ENCODE measurements at regions not wholly inside any gene's neighbourhood (a gene's known extent, or its start where the extent isn't known, plus 50 kb on each side); places are given as distances from the start of the nearest gene placed in this dataset.
"Not testable (repeated sequence)": the region's sequence is repeated elsewhere in the genome, so short reads cannot be mapped to it uniquely, and the experiment has no call there.

DNA sequence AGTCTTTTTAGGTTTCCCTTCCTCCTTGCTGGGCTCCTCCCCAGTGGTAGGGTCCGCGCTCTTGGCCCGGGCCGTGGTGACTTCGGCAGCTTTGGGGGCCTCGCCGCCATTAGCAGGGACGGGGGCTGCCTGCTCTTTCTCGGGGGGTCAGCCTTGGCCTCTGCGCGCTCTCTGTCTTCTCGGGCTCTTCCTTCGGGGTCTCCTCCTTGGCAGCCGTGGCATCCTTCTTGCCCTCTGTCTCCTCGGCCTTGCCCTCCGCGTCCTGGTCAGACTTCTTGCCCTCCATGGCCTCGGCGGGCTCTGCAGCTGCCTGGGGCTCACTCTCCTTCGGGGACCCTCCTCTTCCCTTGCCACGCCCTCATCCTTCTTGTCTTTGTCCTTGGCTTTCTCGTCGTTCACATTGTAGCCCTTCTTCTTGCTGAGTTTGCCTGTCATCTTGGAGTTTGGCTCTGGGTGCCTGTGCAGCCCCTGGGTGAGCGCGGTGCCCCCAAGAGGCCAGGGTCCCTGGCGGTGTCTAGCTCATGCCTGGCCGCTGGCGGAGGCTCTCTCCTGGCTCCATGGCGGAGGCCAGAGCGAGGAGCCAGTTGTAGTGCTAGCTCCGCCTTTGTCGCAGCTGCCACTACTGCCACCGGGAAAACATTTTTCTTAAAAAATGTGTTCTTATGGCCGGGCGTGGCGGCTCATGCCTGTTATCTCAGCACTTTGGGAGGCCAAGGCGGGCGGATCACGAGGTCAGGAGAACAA, 283.0 kb upstream of the SGCG start:
- H3K27me3 ChIP-seq (ENCODE audit: low read depth, low read length): no peaks in the 10 kb centered on the region
- no peak overlapping the region for H3K4me3 ChIP-seq (ENCODE audit: low read depth in 1 of 2, low read length in 2 of 2)
- H3K4me1 ChIP-seq (ENCODE audit: control insufficient read depth in 1 of 2, insufficient read depth in 2 of 2, low read length in 2 of 2): no peaks in the 10 kb centered on the region
- H3K9me3 ChIP-seq (ENCODE audit: control insufficient read depth in 1 of 2, low read length in 2 of 2): no peaks in the 10 kb centered on the region
- no peaks in the 10 kb centered on the region for H3K36me3 ChIP-seq (ENCODE audit: control insufficient read depth in 1 of 2, insufficient read depth in 2 of 2, low read length in 2 of 2)
- no peak overlapping the region for H3K27ac ChIP-seq (ENCODE audit: low read length)

DNA sequence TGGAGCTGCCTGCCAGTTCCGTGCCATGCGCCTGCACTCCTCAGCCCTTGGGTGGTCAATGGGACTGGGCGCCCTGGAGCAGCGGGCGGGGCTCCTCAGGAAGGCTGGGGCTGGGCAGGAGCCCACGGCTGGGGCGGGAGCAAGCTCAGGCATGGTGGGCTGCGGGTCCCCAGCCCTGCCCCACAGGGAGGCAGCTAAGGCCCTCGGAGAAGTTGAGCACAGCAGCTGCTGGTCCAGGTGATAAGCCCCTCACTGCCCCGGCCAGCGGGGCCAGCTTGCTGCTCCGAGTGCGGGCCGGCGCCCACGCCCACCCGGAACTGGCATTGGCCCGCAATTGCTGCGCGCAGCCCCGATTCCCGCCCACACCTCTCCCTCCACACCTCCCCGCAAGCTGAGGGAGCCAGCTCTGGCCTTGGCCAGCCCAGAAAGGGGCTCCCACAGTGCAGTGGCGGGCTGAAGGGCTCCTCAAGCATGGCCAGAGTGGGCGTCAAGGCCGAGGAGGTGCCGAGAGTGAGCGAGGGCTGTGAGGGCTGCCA, 280.3 kb upstream of the SGCG start:
- not testable (repeated sequence) for H3K36me3 ChIP-seq (ENCODE audit: control insufficient read depth in 1 of 2, insufficient read depth in 2 of 2, low read length in 2 of 2); H3K4me3 ChIP-seq (ENCODE audit: low read depth in 1 of 2, low read length in 2 of 2); H3K27ac ChIP-seq (ENCODE audit: low read length); H3K4me1 ChIP-seq (ENCODE audit: control insufficient read depth in 1 of 2, insufficient read depth in 2 of 2, low read length in 2 of 2); H3K9me3 ChIP-seq (ENCODE audit: control insufficient read depth in 1 of 2, low read length in 2 of 2); H3K27me3 ChIP-seq (ENCODE audit: low read depth, low read length)

DNA sequence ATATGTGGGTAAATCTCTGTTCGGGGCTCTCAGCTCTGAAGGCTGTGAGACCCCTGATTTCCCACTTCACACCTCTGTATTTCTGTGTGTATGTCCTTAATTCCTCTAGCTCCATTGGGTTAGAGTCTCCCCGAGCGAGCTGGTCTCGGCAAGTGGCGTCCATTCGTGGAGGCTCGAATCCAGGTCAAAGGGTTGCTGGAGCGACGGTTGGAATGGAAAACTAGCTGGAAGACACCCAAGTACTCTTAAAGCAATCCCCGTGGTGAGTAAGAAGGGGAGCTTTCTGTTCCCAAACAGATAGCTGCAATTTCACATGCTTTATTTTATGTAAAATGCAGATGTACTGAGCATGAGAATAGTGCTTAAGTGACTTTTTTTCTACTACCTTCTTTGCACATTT, 277.5 kb upstream of the SGCG start:
- H3K36me3 ChIP-seq (ENCODE audit: control insufficient read depth in 1 of 2, insufficient read depth in 2 of 2, low read length in 2 of 2): no peaks in the 10 kb centered on the region
- no peak overlapping the region for H3K27ac ChIP-seq (ENCODE audit: low read length)
- H3K4me1 ChIP-seq (ENCODE audit: control insufficient read depth in 1 of 2, insufficient read depth in 2 of 2, low read length in 2 of 2): no peaks in the 10 kb centered on the region
- no peaks in the 10 kb centered on the region for H3K27me3 ChIP-seq (ENCODE audit: low read depth, low read length)
- H3K4me3 ChIP-seq (ENCODE audit: low read depth in 1 of 2, low read length in 2 of 2): no peak overlapping the region
- H3K9me3 ChIP-seq (ENCODE audit: control insufficient read depth in 1 of 2, low read length in 2 of 2): no peaks in the 10 kb centered on the region

DNA sequence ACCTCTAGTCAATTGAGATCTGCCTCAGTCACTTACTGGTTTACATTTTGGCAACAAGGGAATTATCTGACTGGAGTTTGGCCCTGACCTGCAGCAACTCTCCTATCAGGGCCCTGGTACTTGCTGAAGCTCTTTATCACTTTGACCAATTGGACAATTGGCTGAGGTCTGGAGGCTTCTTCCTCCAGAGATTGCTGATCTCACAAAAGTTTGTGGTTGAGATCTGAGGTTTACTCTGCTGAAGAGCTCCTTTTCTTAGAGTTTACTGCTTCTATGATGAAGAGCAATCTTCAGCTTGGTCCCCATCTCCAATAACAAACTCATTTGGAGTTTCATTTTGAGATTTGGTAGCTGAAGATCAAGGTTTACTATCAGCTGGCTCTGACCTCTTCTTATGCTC, 276.9 kb upstream of the SGCG start:
- Histone ChIP-seq H3K4me1 (ENCODE audit: control insufficient read depth in 1 of 2, insufficient read depth in 2 of 2, low read length in 2 of 2) (no peaks in the 10 kb centered on the region), H3K36me3 (ENCODE audit: control insufficient read depth in 1 of 2, insufficient read depth in 2 of 2, low read length in 2 of 2) (no peaks in the 10 kb centered on the region), H3K27me3 (ENCODE audit: low read depth, low read length) (no peaks in the 10 kb centered on the region), H3K4me3 (ENCODE audit: low read depth in 1 of 2, low read length in 2 of 2) (no peak overlapping the region), H3K9me3 (ENCODE audit: control insufficient read depth in 1 of 2, low read length in 2 of 2) (no peaks in the 10 kb centered on the region), H3K27ac (ENCODE audit: low read length) (no peak overlapping the region)

DNA sequence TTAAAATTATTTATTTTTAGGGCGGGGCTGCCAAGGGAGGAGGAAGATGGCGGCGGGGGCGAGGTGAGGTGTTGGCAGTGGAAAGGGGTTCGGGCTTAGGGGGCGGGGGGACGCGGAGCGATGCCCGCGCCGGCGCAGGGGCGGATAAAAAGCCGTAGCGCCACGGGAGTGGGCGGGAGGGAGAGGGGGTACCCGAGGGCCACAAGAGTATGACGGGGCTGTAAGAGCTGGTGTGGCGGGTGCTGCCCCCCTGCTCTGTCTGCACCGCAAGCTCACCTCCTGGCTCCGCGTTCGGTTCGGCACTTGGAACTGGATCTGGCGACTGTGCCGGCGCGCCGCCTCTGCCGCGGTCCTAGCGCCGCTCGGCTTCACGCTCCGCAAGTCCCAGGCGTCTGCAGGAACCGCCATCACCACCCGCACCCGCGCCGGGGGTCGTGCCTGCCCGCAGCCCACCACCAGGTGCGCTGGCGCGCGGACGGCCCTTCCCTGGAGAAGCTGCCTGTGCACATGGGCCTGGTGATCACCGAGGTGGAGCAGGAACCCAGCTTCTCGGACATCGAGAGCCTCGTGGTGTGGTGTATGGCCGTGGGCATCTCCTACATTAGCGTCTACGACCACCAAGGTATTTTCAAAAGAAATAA, 265.2 kb upstream of the SGCG start:
- Histone ChIP-seq H3K4me1 (ENCODE audit: control insufficient read depth in 1 of 2, insufficient read depth in 2 of 2, low read length in 2 of 2) (peaks cover 0 to 4% of the 10 kb centered on the region in 2 donors), H3K27me3 (ENCODE audit: low read depth, low read length) (no peaks in the 10 kb centered on the region), H3K27ac (ENCODE audit: low read length) (no peak overlapping the region), H3K9me3 (ENCODE audit: control insufficient read depth in 1 of 2, low read length in 2 of 2) (no peaks in the 10 kb centered on the region), H3K4me3 (ENCODE audit: low read depth in 1 of 2, low read length in 2 of 2) (peak overlapping the region; percentile 37 to 70), H3K36me3 (ENCODE audit: control insufficient read depth in 1 of 2, insufficient read depth in 2 of 2, low read length in 2 of 2) (no peaks in the 10 kb centered on the region)

DNA sequence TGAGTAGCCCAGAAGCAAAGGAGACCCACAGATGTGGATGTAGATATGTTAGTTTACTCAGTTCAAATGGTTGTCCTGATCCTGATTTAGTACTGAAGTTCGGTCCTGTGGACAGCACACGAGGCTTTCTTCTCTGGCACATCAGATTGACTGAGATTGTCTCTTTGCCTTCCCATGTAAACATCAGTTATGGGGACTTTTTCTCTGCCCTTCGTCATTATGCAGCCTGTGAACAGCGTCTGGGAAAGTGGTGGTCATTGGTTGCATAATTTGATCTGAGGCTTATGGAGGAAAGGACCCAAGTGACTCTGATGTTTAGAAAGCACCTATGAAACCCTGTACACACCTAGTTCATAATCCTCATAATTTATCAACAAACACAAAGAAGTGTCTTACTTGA, 264.5 kb upstream of the SGCG start:
- not testable (repeated sequence) for H3K36me3 ChIP-seq (ENCODE audit: control insufficient read depth in 1 of 2, insufficient read depth in 2 of 2, low read length in 2 of 2); H3K4me1 ChIP-seq (ENCODE audit: control insufficient read depth in 1 of 2, insufficient read depth in 2 of 2, low read length in 2 of 2); H3K27ac ChIP-seq (ENCODE audit: low read length); H3K27me3 ChIP-seq (ENCODE audit: low read depth, low read length); H3K9me3 ChIP-seq (ENCODE audit: control insufficient read depth in 1 of 2, low read length in 2 of 2)
- H3K4me3 ChIP-seq (ENCODE audit: low read depth in 1 of 2, low read length in 2 of 2): peak overlapping the region in 1 of 2 donors; percentile 70

DNA sequence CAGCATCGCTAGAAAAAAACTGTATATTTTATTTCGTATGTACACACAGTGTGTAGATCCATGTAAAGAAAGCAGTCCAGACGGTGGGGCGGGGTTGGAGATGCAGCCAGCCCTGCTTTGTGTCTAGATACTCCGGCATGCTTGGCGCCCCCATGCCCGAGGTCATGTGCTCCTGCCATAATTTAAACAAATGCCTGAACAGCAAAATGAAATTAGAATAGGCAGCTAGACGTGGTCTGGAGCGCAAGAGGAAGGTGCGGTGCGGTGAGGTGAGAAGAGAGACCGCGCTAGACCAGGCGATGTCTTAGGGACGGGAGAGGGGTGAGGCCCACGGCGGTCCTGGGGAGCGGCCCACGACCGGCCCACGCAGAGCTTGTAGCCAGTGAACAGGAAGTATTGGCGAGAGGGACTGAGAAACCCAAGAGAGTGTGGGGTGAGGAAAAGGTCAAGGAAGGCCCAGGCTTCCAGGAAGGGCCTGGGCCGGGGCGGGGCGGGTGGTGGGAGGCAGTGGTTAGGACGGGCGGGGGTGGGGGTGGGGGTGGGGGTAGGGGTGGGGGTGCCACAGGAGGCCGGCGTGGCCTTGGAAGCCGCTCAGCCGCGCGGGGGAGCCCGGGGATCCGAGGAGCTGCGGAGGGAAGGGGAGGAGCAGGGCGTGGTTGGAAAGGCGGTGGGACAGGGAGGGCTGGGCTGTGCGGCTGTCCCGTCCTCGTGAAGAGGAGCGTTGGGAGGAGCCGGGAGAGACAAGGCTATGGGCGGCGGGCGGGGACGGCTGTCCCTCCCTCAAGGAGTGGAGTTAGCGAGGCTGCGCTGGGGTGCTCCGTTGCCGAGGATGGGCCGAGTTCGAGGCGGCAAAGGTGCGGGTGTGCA, 254.7 kb upstream of the SGCG start:
- H3K4me1 ChIP-seq (ENCODE audit: control insufficient read depth in 1 of 2, insufficient read depth in 2 of 2, low read length in 2 of 2): no peaks in the 10 kb centered on the region
- no peaks in the 10 kb centered on the region for H3K36me3 ChIP-seq (ENCODE audit: control insufficient read depth in 1 of 2, insufficient read depth in 2 of 2, low read length in 2 of 2)
- no peaks in the 10 kb centered on the region for H3K27me3 ChIP-seq (ENCODE audit: low read depth, low read length)
- no peak overlapping the region for H3K27ac ChIP-seq (ENCODE audit: low read length)
- H3K4me3 ChIP-seq (ENCODE audit: low read depth in 1 of 2, low read length in 2 of 2): peak overlapping the region; percentile 30 to 64
- no peaks in the 10 kb centered on the region for H3K9me3 ChIP-seq (ENCODE audit: control insufficient read depth in 1 of 2, low read length in 2 of 2)

DNA sequence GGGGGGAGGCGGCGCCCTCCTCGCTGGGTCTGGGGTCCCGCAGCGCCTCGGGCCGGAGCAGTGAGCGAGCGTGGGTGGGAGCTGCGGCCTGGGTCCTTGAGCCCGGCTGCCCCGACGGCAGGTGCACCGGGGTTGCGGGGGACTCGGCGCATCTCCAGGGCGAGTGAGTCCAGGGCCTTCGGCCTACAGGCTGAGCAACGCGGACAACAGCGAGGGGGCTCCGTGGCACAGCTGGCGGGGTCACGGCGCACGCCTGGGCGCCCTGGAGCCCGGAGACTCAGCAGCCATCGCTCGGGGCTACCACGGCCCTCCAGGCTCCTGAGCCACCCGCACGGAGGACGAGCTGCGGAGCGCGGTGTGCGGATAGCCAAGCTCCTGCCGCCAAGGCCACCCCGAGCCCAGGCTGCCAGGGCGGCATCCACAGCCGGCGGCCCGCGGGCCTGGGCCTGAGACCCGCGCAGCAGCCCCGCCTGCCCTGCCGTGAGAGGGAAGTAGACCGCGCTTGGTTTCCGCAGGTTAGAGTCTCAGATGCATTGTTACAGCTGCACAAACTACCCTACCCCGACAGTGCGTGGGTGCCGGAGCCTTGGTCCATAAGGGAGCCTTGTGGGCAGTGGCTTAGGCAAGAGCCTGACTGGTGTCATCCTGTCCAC, 253.9 kb upstream of the SGCG start:
- Histone ChIP-seq H3K9me3 (ENCODE audit: control insufficient read depth in 1 of 2, low read length in 2 of 2) (no peaks in the 10 kb centered on the region), H3K27ac (ENCODE audit: low read length) (no peak overlapping the region), H3K27me3 (ENCODE audit: low read depth, low read length) (no peaks in the 10 kb centered on the region), H3K4me3 (ENCODE audit: low read depth in 1 of 2, low read length in 2 of 2) (peak overlapping the region; percentile 11 to 64), H3K36me3 (ENCODE audit: control insufficient read depth in 1 of 2, insufficient read depth in 2 of 2, low read length in 2 of 2) (no peaks in the 10 kb centered on the region), H3K4me1 (ENCODE audit: control insufficient read depth in 1 of 2, insufficient read depth in 2 of 2, low read length in 2 of 2) (no peaks in the 10 kb centered on the region)

DNA sequence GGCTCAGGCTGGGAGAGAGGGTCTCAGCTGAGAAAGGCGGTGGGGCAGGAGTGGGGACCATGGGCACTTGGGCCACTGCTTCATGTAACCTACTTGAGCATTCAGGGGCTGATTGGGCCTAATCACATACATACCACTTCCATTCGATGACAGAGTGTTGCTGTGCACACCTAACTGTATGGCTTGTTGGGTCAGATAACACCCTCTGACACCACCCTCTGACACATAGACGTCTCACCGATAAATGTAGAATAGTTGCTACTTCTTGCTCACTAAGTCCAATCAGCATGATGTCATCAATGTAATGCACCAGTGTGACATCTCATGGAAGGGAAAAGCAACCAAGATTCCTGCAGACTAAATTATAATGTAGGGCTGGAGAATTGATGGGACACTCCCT, 252.9 kb upstream of the SGCG start:
- H3K4me3 ChIP-seq (ENCODE audit: low read depth in 1 of 2, low read length in 2 of 2): peak overlapping the region in 1 of 2 donors; percentile 64
- not testable (repeated sequence) for H3K27me3 ChIP-seq (ENCODE audit: low read depth, low read length); H3K36me3 ChIP-seq (ENCODE audit: control insufficient read depth in 1 of 2, insufficient read depth in 2 of 2, low read length in 2 of 2)

DNA sequence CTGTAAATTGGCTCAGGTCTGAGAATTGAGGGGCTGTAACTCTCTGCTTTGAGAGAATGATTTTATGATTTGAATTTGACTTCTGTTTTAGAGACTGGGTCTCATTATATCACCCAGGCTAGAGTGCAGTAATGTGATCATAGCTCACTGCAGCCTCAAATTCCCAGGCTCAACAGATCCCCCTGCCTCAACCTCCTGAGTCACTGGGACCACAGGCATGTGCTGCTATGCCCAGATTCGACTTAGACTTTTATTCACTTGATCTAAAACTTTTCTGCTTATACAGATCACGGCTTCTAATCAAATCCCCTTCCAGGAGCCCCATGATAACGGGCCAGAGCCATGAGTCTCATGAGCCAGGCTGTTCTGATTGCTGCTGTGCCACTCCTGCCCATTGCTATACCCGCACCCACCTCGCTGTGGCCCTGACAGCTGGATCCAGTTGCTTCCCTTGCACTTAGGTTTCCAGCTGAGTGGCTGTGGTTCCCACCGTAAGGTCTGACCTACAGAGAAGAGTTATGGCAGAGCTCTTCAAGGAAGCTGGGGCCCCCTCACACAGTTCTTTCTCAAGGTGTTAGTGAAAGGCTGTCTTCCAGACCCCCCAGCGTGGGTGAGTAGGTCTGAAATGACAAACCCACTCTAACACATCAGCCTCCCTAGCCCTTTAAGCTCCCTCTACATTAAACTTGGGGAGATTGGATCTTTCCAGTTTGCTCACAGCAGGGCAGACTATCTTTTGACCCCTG, 251.2 kb upstream of the SGCG start:
- H3K36me3 ChIP-seq (ENCODE audit: control insufficient read depth in 1 of 2, insufficient read depth in 2 of 2, low read length in 2 of 2): no peaks in the 10 kb centered on the region

More for the DNA sequence above, 252.9 kb upstream of the SGCG start:
- not testable (repeated sequence) for H3K4me1 ChIP-seq (ENCODE audit: control insufficient read depth in 1 of 2, insufficient read depth in 2 of 2, low read length in 2 of 2); H3K27ac ChIP-seq (ENCODE audit: low read length); H3K9me3 ChIP-seq (ENCODE audit: control insufficient read depth in 1 of 2, low read length in 2 of 2)

More for the DNA sequence above, 251.2 kb upstream of the SGCG start:
- no peaks in the 10 kb centered on the region for H3K27me3 ChIP-seq (ENCODE audit: low read depth, low read length)
- H3K4me1 ChIP-seq (ENCODE audit: control insufficient read depth in 1 of 2, insufficient read depth in 2 of 2, low read length in 2 of 2): no peaks in the 10 kb centered on the region
- no peaks in the 10 kb centered on the region for H3K9me3 ChIP-seq (ENCODE audit: control insufficient read depth in 1 of 2, low read length in 2 of 2)
- no peak overlapping the region for H3K27ac ChIP-seq (ENCODE audit: low read length)
- no peak overlapping the region for H3K4me3 ChIP-seq (ENCODE audit: low read depth in 1 of 2, low read length in 2 of 2)
